ENCODE measurements at regions not wholly inside any gene's neighbourhood (a gene's known extent, or its start where the extent isn't known, plus 50 kb on each side); places are given as distances from the start of the nearest gene placed in this dataset.

DNA sequence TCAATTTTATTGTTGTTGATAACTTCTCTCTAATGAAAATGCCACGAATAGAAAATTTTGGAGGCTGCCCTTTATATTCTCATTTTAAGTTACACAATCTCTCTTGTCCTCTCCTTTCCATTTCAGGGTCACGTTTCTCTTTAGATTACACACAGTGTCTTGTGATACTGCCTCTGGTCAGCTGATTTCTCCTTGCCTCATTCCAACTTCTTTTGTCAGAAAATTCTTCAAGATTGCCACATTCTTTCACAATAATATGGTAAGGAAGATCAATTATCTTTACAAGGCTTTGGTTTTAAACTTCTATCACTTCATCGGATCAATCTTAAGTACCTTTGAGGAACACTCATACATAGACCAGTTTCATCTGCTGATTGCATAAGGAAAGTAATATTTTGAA is 370.3 kb downstream of the RFPL4B start:
- TF ChIP-seq POLR2A (IDR thresholded peaks at IDR 0.05; ENCODE audit: low read length) (no peak), GATA1 (IDR thresholded peaks at IDR 0.05; ENCODE audit: low read depth, low read length) (no peak)
